Trophoblast cell (in vitro differentiated cells and primary cell): ENCODE measurements at regions not wholly inside any gene's neighbourhood (a gene's known extent, or its start where the extent isn't known, plus 50 kb on each side); places are given as distances from the start of the nearest gene placed in this dataset.

Experiments used
- DNase-seq, 2 donors: peaks; one replicate each; pipeline ENCODE4 v3.0.0-alpha.2; 2016
- H2AFZ ChIP-seq: 2 replicates; pipeline ENCODE4 v1.6.1; 2013; ENCODE audit warnings: low read length, moderate library complexity, mild to moderate bottlenecking; ENCODE audit not compliant: insufficient read depth, poor library complexity
- H2AK5ac ChIP-seq: 2 replicates; pipeline ENCODE4 v1.6.1; 2013; ENCODE audit warnings: mild to moderate bottlenecking, low read length
- H2BK120ac ChIP-seq: 2 replicates; pipeline ENCODE4 v1.6.1; 2013; ENCODE audit warnings: low read length, mild to moderate bottlenecking, moderate library complexity; ENCODE audit not compliant: insufficient read depth, poor library complexity
- H2BK12ac ChIP-seq: 2 replicates; pipeline ENCODE4 v1.6.1; 2013; ENCODE audit warnings: mild to moderate bottlenecking, low read length, moderate library complexity
- H2BK5ac ChIP-seq: 2 replicates; pipeline ENCODE4 v1.6.1; 2013; ENCODE audit warnings: low read length, low read depth, moderate library complexity, mild to moderate bottlenecking; ENCODE audit not compliant: poor library complexity
- H3K14ac ChIP-seq: 2 replicates; pipeline ENCODE4 v1.6.1; 2013; ENCODE audit warnings: mild to moderate bottlenecking, low read length
- H3K18ac ChIP-seq: 2 replicates; pipeline ENCODE4 v1.6.1; 2013; ENCODE audit warnings: mild to moderate bottlenecking, low read length
- H3K23ac ChIP-seq: 2 replicates; pipeline ENCODE4 v1.6.1; 2013; ENCODE audit warnings: low read length
- H3K27ac ChIP-seq: 2 replicates; pipeline ENCODE4 v1.5.1; 2013; ENCODE audit warnings: low read depth, mild to moderate bottlenecking, inconsistent platforms, low read length, moderate library complexity
- H3K27me3 ChIP-seq: 2 replicates; pipeline ENCODE4 v1.6.1; 2013; ENCODE audit warnings: inconsistent platforms, mild to moderate bottlenecking, low read length, moderate library complexity; ENCODE audit not compliant: insufficient read depth
- H3K36me3 ChIP-seq, 2 experiments: 1 replicate in 1 of 2; 2 replicates in 1 of 2; pipeline ENCODE4 v1.6.1; 2013; ENCODE audit warnings: low read length in 2 of 2, mild to moderate bottlenecking in 2 of 2, moderate library complexity in 1 of 2; ENCODE audit not compliant: insufficient read depth in 2 of 2, control insufficient read depth in 1 of 2
- H3K4ac ChIP-seq: 2 replicates; pipeline ENCODE4 v1.6.1; 2013; ENCODE audit warnings: low read depth, mild to moderate bottlenecking, low read length, moderate library complexity
- H3K4me1 ChIP-seq, 2 experiments: 1 replicate in 1 of 2; 2 replicates in 1 of 2; pipeline ENCODE4 v1.6.1; 2013; ENCODE audit warnings: low read length in 2 of 2, mild to moderate bottlenecking in 2 of 2, moderate library complexity in 1 of 2; ENCODE audit not compliant: insufficient read depth in 2 of 2, control insufficient read depth in 1 of 2
- H3K4me2 ChIP-seq: 2 replicates; pipeline ENCODE4 v1.6.1; 2013; ENCODE audit warnings: inconsistent platforms, mild to moderate bottlenecking, low read length, moderate library complexity
- H3K4me3 ChIP-seq: 2 replicates; pipeline ENCODE4 v1.5.1; 2013; ENCODE audit warnings: mild to moderate bottlenecking, low read depth, low read length, inconsistent platforms
- H3K79me1 ChIP-seq: one replicate; pipeline ENCODE4 v1.6.1; 2013; ENCODE audit warnings: low read length
- H3K79me2 ChIP-seq: 2 replicates; pipeline ENCODE4 v1.6.1; 2013; ENCODE audit warnings: low read length, mild to moderate bottlenecking; ENCODE audit not compliant: control insufficient read depth, insufficient read depth, poor library complexity
- H3K9ac ChIP-seq: 2 replicates; pipeline ENCODE4 v1.6.1; 2013; ENCODE audit warnings: mild to moderate bottlenecking, low read length
- H3K9me3 ChIP-seq: 2 replicates; pipeline ENCODE4 v1.6.1; 2013; ENCODE audit warnings: low read depth, mild to moderate bottlenecking, control low read depth, inconsistent platforms, low read length; ENCODE audit not compliant: insufficient read depth
- H4K12ac ChIP-seq: 2 replicates; pipeline ENCODE4 v1.6.1; 2013; ENCODE audit warnings: low read depth, mild to moderate bottlenecking, low read length, moderate library complexity
- H4K8ac ChIP-seq: 2 replicates; pipeline ENCODE4 v1.6.1; 2013; ENCODE audit warnings: low read depth, mild to moderate bottlenecking, low read length, moderate library complexity
- H4K91ac ChIP-seq: one replicate; pipeline ENCODE4 v1.6.1; 2013; ENCODE audit warnings: low read depth, mild to moderate bottlenecking, low read length, moderate library complexity
- WGBS: extraction: QIAGEN DNeasy Blood & Tissue Kit; methylation state at CpG from one replicate; pipeline ENCODE4 v1.1.7; 2013; ENCODE audit warnings: missing lambda C conversion rate; ENCODE audit not compliant: insufficient read length, insufficient coverage; ENCODE audit errors: extremely low coverage; 5-methylcytosine and 5-hydroxymethylcytosine counted together

DNA sequence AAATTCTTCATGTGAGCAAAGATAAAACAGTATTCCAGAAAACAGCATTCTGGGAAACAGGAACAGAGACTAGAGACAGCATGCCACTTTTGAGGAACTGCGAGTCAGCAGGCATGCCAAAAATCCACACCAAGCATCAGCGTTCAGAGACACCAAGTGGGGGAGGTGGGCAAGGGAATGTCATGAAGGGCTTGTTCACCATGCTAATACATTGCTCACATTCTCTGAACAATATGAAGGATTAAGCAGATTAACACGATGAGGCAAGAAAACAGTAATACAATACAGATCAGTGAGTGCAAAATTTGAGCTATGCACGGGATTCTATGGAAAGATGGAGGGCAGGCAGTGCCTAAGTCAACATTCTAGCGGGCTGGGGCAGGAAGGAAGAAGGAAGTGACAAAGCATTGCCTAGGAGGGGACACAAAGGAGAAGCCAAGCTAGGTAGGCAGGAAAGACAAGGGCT, 278.3 kb downstream of the FBXW7 start:
- DNase-seq: peak in 1 of 2 donors; percentile 33
- peaks cover 2% of the 10 kb centered on the region for H3K79me2 ChIP-seq
- no peak overlapping the region for H3K18ac ChIP-seq
- no peak overlapping the region for H2BK5ac ChIP-seq
- no peaks in the 10 kb centered on the region for H3K36me3 ChIP-seq
- no peak overlapping the region for H3K4me3 ChIP-seq
- peaks cover 2% of the 10 kb centered on the region for H3K9me3 ChIP-seq
- H3K79me1 ChIP-seq: peaks cover 9% of the 10 kb centered on the region
- no peak overlapping the region for H3K14ac ChIP-seq
- H3K27me3 ChIP-seq: no peaks in the 10 kb centered on the region
- no peak overlapping the region for H3K4me2 ChIP-seq
- no peak overlapping the region for H3K9ac ChIP-seq
- H4K8ac ChIP-seq: no peak overlapping the region
- WGBS: no CpG with 5 or more reads among the region's 5 CpGs
- no peak overlapping the region for H2AK5ac ChIP-seq
- H4K91ac ChIP-seq: peak overlapping the region; percentile 55
- H2BK120ac ChIP-seq: peak overlapping the region; percentile 25
- H3K23ac ChIP-seq: no peak overlapping the region
- no peak overlapping the region for H4K12ac ChIP-seq
- H2AFZ ChIP-seq: no peak overlapping the region
- peak overlapping the region; percentile 6 for H2BK12ac ChIP-seq
- H3K4ac ChIP-seq: no peak overlapping the region
- H3K4me1 ChIP-seq: peaks cover 5 to 12% of the 10 kb centered on the region in 2 experiments
- H3K27ac ChIP-seq: no peak overlapping the region

DNA sequence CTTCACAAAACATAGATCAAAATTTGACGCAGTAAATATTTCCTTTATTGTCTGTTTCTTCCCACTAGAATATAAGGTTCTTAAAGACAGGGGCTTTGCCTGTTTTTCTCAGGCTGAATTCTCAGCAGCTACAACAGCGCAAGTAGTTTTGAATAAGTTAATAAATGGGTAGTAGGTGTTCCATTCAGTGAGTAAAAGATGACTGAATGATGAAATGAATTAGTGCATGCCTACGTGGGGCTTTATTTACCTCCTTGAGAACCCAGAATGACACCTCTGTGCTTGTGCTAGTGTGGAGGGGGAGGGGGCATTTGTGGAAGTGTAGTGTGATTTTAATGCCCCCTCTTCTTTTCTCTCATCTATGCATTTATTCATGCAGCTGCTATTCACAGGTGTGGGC, 278.9 kb downstream of the FBXW7 start:
- peaks cover 2% of the 10 kb centered on the region for H3K79me2 ChIP-seq
- H3K4ac ChIP-seq: no peak overlapping the region
- no peak overlapping the region for H3K23ac ChIP-seq
- no peak for DNase-seq
- H3K4me3 ChIP-seq: no peak overlapping the region
- no peak overlapping the region for H3K4me2 ChIP-seq
- no peak overlapping the region for H3K27ac ChIP-seq
- no peak overlapping the region for H4K91ac ChIP-seq
- no peak overlapping the region for H3K14ac ChIP-seq
- H2AFZ ChIP-seq: no peak overlapping the region
- no CpG with 5 or more reads among the region's 3 CpGs for WGBS
- peaks cover 5 to 12% of the 10 kb centered on the region in 2 experiments for H3K4me1 ChIP-seq
- no peak overlapping the region for H2BK120ac ChIP-seq
- peaks cover 2% of the 10 kb centered on the region for H3K9me3 ChIP-seq
- H3K27me3 ChIP-seq: no peaks in the 10 kb centered on the region
- no peak overlapping the region for H2BK12ac ChIP-seq
- H3K79me1 ChIP-seq: peaks cover 9% of the 10 kb centered on the region
- H4K8ac ChIP-seq: no peak overlapping the region
- no peak overlapping the region for H2AK5ac ChIP-seq
- no peak overlapping the region for H3K18ac ChIP-seq
- no peak overlapping the region for H3K9ac ChIP-seq
- H3K36me3 ChIP-seq: no peaks in the 10 kb centered on the region
- no peak overlapping the region for H2BK5ac ChIP-seq
- H4K12ac ChIP-seq: no peak overlapping the region

DNA sequence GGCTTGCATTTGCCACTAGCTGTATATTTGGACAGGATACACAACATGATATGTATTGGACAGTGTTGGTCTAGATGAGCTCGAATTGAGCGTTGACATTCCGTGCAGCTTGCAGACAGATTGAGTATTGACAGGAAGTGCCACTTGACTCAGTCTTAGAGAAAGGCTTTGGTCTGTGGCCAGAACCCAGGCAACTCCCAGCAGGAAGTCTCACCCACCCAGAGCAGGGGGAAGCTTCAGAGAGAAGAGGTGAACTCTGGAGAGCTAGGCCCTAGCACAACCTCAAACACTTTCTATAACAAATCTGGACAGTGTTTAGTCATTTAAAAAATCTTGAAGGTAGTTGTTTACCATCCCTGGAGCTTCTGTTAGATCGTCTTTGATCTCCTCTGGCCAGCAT, 280.5 kb downstream of the FBXW7 start:
- no peak overlapping the region for H3K18ac ChIP-seq
- H3K27me3 ChIP-seq: no peaks in the 10 kb centered on the region
- H3K4me1 ChIP-seq: peaks cover 5 to 12% of the 10 kb centered on the region in 2 experiments
- H4K8ac ChIP-seq: no peak overlapping the region
- no peak overlapping the region for H3K14ac ChIP-seq
- H2AFZ ChIP-seq: no peak overlapping the region
- H3K79me2 ChIP-seq: peaks cover 2% of the 10 kb centered on the region
- H2AK5ac ChIP-seq: no peak overlapping the region
- no peak overlapping the region for H3K4me3 ChIP-seq
- H2BK120ac ChIP-seq: no peak overlapping the region
- no peak overlapping the region for H2BK5ac ChIP-seq
- no peak overlapping the region for H3K9ac ChIP-seq
- WGBS: no CpG with 5 or more reads among the region's 4 CpGs
- H4K91ac ChIP-seq: no peak overlapping the region
- H2BK12ac ChIP-seq: peak overlapping the region; percentile 74
- no peak overlapping the region for H3K23ac ChIP-seq
- no peak overlapping the region for H3K27ac ChIP-seq
- H3K36me3 ChIP-seq: no peaks in the 10 kb centered on the region
- peaks cover 9% of the 10 kb centered on the region for H3K79me1 ChIP-seq
- no peak for DNase-seq
- no peak overlapping the region for H4K12ac ChIP-seq
- H3K4ac ChIP-seq: no peak overlapping the region
- peaks cover 2% of the 10 kb centered on the region for H3K9me3 ChIP-seq
- no peak overlapping the region for H3K4me2 ChIP-seq

DNA sequence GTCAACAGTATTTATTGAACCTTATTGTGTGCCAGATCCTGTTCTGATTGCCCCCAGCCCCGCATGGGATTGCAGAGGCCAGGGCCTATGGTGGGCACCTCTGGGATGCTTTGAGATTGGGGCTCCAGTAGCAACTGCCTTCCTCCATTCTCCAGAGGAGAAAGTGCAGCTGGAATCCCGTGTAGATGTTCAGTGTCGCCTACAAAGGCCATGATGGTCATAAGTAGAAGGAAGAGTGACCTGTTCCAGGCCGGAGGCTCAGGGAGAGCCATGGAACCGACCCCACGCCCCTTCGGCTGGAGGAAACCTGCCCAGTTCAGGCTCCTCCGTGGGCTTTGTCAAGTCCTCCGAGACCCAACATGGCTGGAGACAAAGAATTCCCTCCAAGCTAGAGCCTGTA, 287.5 kb downstream of the FBXW7 start:
- Histone ChIP-seq H4K91ac (no peak overlapping the region), H3K9ac (no peak overlapping the region), H4K8ac (no peak overlapping the region), H2AK5ac (peak overlapping the region; percentile 30), H3K36me3 (no peaks in the 10 kb centered on the region), H3K79me2 (no peaks in the 10 kb centered on the region), H3K79me1 (peaks cover 2% of the 10 kb centered on the region), H2BK12ac (no peak overlapping the region), H2BK120ac (no peak overlapping the region), H4K12ac (no peak overlapping the region), H3K18ac (no peak overlapping the region), H3K27me3 (no peaks in the 10 kb centered on the region), H3K14ac (no peak overlapping the region), H3K4me2 (no peak overlapping the region), H2AFZ (no peak overlapping the region), H3K27ac (no peak overlapping the region), H3K9me3 (no peaks in the 10 kb centered on the region), H3K4me3 (no peak overlapping the region), H3K4ac (no peak overlapping the region), H3K23ac (no peak overlapping the region), H3K4me1 (peaks cover 11 to 12% of the 10 kb centered on the region in 2 experiments), H2BK5ac (no peak overlapping the region)
- no CpG with 5 or more reads among the region's 9 CpGs for WGBS
- no peak for DNase-seq
